IMR-90 (cell line): ENCODE measurements at regions not wholly inside any gene's neighbourhood (a gene's known extent, or its start where the extent isn't known, plus 50 kb on each side); places are given as distances from the start of the nearest gene placed in this dataset.

Source experiments
- ATAC-seq: fragments of 200-7000 bp; cut with Tn5 transposase; 2 replicates; pipeline ENCODE4 v1.9.1; 2020; ENCODE audit warnings: low read depth, mild to moderate bottlenecking, moderate library complexity
- BruUV-seq: library from RNA; stranded (reverse); fragments of 400-500 nt; replicated peaks from 2 replicates; lab custom pipeline; 2021; lab: Mats Ljungman, UMichigan
- CTCF ChIA-PET: fragments of 300-600 bp; formaldehyde crosslinking; extraction: SDS; loops from one replicate; lab custom pipeline; 2021; ENCODE audit warnings: antibody characterized with exemption; lab: Yijun Ruan, JAX
- POLR2A ChIA-PET: fragments of 300-600 bp; sonication (Branson Sonifier 250); formaldehyde crosslinking; loops from one replicate; lab custom pipeline; 2022; ENCODE audit warnings: antibody characterized with exemption; ENCODE audit not compliant: unreplicated experiment; lab: Charles Lee
- DNase-seq: peaks from one replicate; pipeline ENCODE4 v3.0.0; 2013
- H2AFZ ChIP-seq: replicated peaks from 2 replicates; pipeline ENCODE3; 2013; ENCODE audit warnings: low read length, mild to moderate bottlenecking; ENCODE audit not compliant: poor library complexity
- H2AK5ac ChIP-seq: 2 replicates; pipeline ENCODE4 v1.6.1; 2013; ENCODE audit warnings: low read depth, low read length, inconsistent platforms
- H2AK9ac ChIP-seq: replicated peaks from 2 replicates; pipeline ENCODE3; 2013; ENCODE audit warnings: mild to moderate bottlenecking, low read depth, low read length, moderate library complexity; ENCODE audit not compliant: poor library complexity
- H2BK120ac ChIP-seq: 2 replicates; pipeline ENCODE4 v1.6.1; 2013; ENCODE audit warnings: low read depth, low read length, inconsistent platforms
- H2BK15ac ChIP-seq: 3 replicates; pipeline ENCODE4 v1.6.1; 2013; ENCODE audit warnings: low read depth, low read length, inconsistent platforms
- H2BK20ac ChIP-seq: 2 replicates; pipeline ENCODE4 v1.6.1; 2013; ENCODE audit warnings: low read depth, mild to moderate bottlenecking, inconsistent platforms, low read length, moderate library complexity
- H2BK5ac ChIP-seq: 2 replicates; pipeline ENCODE4 v1.6.1; 2013; ENCODE audit warnings: mild to moderate bottlenecking, low read depth, low read length, inconsistent platforms; ENCODE audit not compliant: poor library complexity, severe bottlenecking
- H3K14ac ChIP-seq: replicated peaks from 2 replicates; pipeline ENCODE4 v1.6.1; 2013; ENCODE audit warnings: low read depth, low read length, inconsistent platforms
- H3K18ac ChIP-seq: 2 replicates; pipeline ENCODE4 v1.6.1; 2013; ENCODE audit warnings: low read depth, low read length, control low read depth
- H3K23ac ChIP-seq: 2 replicates; pipeline ENCODE4 v1.6.1; 2013; ENCODE audit warnings: low read depth, low read length, inconsistent platforms
- H3K27ac ChIP-seq: 2 replicates; pipeline ENCODE4 v1.5.1; 2013; ENCODE audit warnings: mild to moderate bottlenecking, control low read depth, low read length; ENCODE audit not compliant: insufficient read depth
- H3K27me3 ChIP-seq: 2 replicates; pipeline ENCODE4 v1.6.1; 2013; ENCODE audit warnings: low read length; ENCODE audit not compliant: control insufficient read depth, insufficient read depth
- H3K36me3 ChIP-seq: 2 replicates; pipeline ENCODE4 v1.6.1; 2013; ENCODE audit warnings: low read length, mixed read lengths; ENCODE audit not compliant: control insufficient read depth, insufficient read depth
- H3K4ac ChIP-seq: 2 replicates; pipeline ENCODE4 v1.6.1; 2013; ENCODE audit warnings: low read depth, low read length, inconsistent platforms
- H3K4me1 ChIP-seq: 2 replicates; pipeline ENCODE4 v1.6.1; 2013; ENCODE audit warnings: low read length, mixed read lengths; ENCODE audit not compliant: control insufficient read depth, insufficient read depth
- H3K4me2 ChIP-seq: 2 replicates; pipeline ENCODE4 v1.6.1; 2013; ENCODE audit warnings: low read depth, mild to moderate bottlenecking, control low read depth, low read length, moderate library complexity
- H3K4me3 ChIP-seq: 2 replicates; pipeline ENCODE4 v1.5.1; 2013; ENCODE audit warnings: low read depth, mild to moderate bottlenecking, control low read depth, low read length, moderate library complexity; ENCODE audit not compliant: insufficient read depth
- H3K56ac ChIP-seq: 2 replicates; pipeline ENCODE4 v1.6.1; 2013; ENCODE audit warnings: low read length, inconsistent platforms; ENCODE audit not compliant: insufficient read depth; ENCODE audit errors: extremely low read depth
- H3K79me1 ChIP-seq, 2 experiments: 2 replicates each; pipeline ENCODE4 v1.6.1; 2013; ENCODE audit warnings: low read length in 2 of 2, inconsistent platforms in 1 of 2, low read depth in 1 of 2
- H3K9ac ChIP-seq: 2 replicates; pipeline ENCODE4 v1.6.1; 2013; ENCODE audit warnings: low read depth, low read length, control low read depth
- H3K9me1 ChIP-seq: 2 replicates; pipeline ENCODE4 v1.6.1; 2013; ENCODE audit warnings: low read length, inconsistent platforms; ENCODE audit not compliant: insufficient read depth
- H3K9me3 ChIP-seq: 2 replicates; pipeline ENCODE4 v1.6.1; 2013; ENCODE audit warnings: low read length; ENCODE audit not compliant: control insufficient read depth, insufficient read depth
- H4K20me1 ChIP-seq: 2 replicates; pipeline ENCODE4 v1.6.1; 2013; ENCODE audit warnings: low read length, inconsistent platforms; ENCODE audit not compliant: insufficient read depth
- H4K5ac ChIP-seq: 2 replicates; pipeline ENCODE4 v1.6.1; 2013; ENCODE audit warnings: mild to moderate bottlenecking, low read depth, low read length, control low read depth
- H4K8ac ChIP-seq, 2 experiments: 2 replicates each; pipeline ENCODE4 v1.6.1; 2013; ENCODE audit warnings: low read depth in 2 of 2, low read length in 2 of 2, control low read depth in 1 of 2, inconsistent platforms in 1 of 2
- H4K91ac ChIP-seq: 2 replicates; pipeline ENCODE4 v1.6.1; 2013; ENCODE audit warnings: low read depth, low read length, inconsistent platforms; ENCODE audit not compliant: insufficient read depth
- BHLHE40 ChIP-seq: fragments of 150-350 bp; IDR thresholded peaks from 2 replicates; pipeline ENCODE4 v1.6.1; 2016; ENCODE audit warnings: mild to moderate bottlenecking, low read depth, low read length
- CEBPB ChIP-seq: IDR thresholded peaks from 2 replicates; pipeline ENCODE4 v1.6.1; 2012; ENCODE audit warnings: low read depth, low read length, improper control_type of control experiment
- CHD1 ChIP-seq: IDR thresholded peaks from 2 replicates; pipeline ENCODE4 v1.6.1; 2012; ENCODE audit warnings: low read depth, low read length, improper control_type of control experiment
- CTCF ChIP-seq: conservative IDR thresholded peaks from 2 replicates; pipeline ENCODE4 v1.5.1; 2012; ENCODE audit warnings: mild to moderate bottlenecking, low read depth, low read length, improper control_type of control experiment
- ELK1 ChIP-seq: fragments of 150-350 bp; IDR thresholded peaks from 2 replicates; pipeline ENCODE4 v1.6.1; 2016; ENCODE audit warnings: low read depth, mild to moderate bottlenecking, low read length, moderate library complexity, borderline replicate concordance
- FOS ChIP-seq: fragments of 150-350 bp; IDR thresholded peaks from 2 replicates; pipeline ENCODE4 v1.6.1; 2016; ENCODE audit warnings: low read depth, low read length
- MAFK ChIP-seq: IDR thresholded peaks from 2 replicates; pipeline ENCODE4 v1.6.1; 2012; ENCODE audit warnings: low read depth, low read length, improper control_type of control experiment
- MAZ ChIP-seq: IDR thresholded peaks from 2 replicates; pipeline ENCODE4 v1.6.1; 2012; ENCODE audit warnings: low read depth, mild to moderate bottlenecking, low read length, improper control_type of control experiment, moderate library complexity, borderline replicate concordance
- NFE2L2 ChIP-seq: fragments of 150-350 bp; IDR thresholded peaks from 2 replicates; pipeline ENCODE4 v1.6.1; 2016; ENCODE audit warnings: low read depth, mild to moderate bottlenecking, low read length
- POLR2A ChIP-seq: IDR thresholded peaks from 2 replicates; pipeline ENCODE4 v1.6.1; 2012; ENCODE audit warnings: mild to moderate bottlenecking, low read depth, low read length
- RCOR1 ChIP-seq: IDR thresholded peaks from 2 replicates; pipeline ENCODE4 v1.6.1; 2012; ENCODE audit warnings: mild to moderate bottlenecking, low read length, improper control_type of control experiment; ENCODE audit not compliant: insufficient replicate concordance
- SMC3 ChIP-seq: fragments of 150-350 bp; IDR thresholded peaks from 2 replicates; pipeline ENCODE4 v1.6.1; 2016; ENCODE audit warnings: low read depth, mild to moderate bottlenecking, antibody characterized with exemption, low read length, moderate library complexity
- WGBS, 2 experiments: methylation state at CpG; one replicate each; pipeline versions ENCODE4 v1.1.5 to v1.1.7; 2013; ENCODE audit warnings: missing lambda C conversion rate in 2 of 2; ENCODE audit not compliant: insufficient read length in 1 of 2; ENCODE audit errors: extremely low coverage in 2 of 2; 5-methylcytosine and 5-hydroxymethylcytosine counted together
- dilution Hi-C: fragments of 300-500 bp; cut with HindIII; formaldehyde crosslinking; loops from one replicate; pipeline ENCODE4 v1.14.3; 2018; ENCODE audit warnings: low sequenced_read_pairs; ENCODE audit not compliant: unreplicated experiment
- in situ Hi-C: fragments of 300-500 bp; cut with MboI; formaldehyde crosslinking; loops from 3 replicates; pipeline ENCODE4 v1.14.3; 2019; ENCODE audit warnings: low sequenced_read_pairs, inconsistent platforms, mixed read lengths
- intact Hi-C: fragments of 100-400 bp; cut with micrococcal nuclease; formaldehyde crosslinking; loops from 2 replicates; pipeline ENCODE4 v1.10.0; 2022
- TF ChIP-seq, protein P1 (sequence below): fragments of 150-350 bp; IDR thresholded peaks from 2 replicates; pipeline ENCODE4 v1.6.1; 2017; ENCODE audit warnings: mild to moderate bottlenecking, antibody characterized with exemption, low read length, low read depth

- in situ Hi-C loops (no loop called here), intact Hi-C loops (no loop called here), dilution Hi-C loops (no loop called here)
- Histone ChIP-seq H3K56ac (no peak overlapping the region), H4K20me1 (no peaks in the 10 kb centered on the region), H3K14ac (no peak overlapping the region), H3K9me3 (no peaks in the 10 kb centered on the region), H3K4ac (no peak overlapping the region), H3K79me1 (no peaks in the 10 kb centered on the region), H3K23ac (no peak overlapping the region), H4K5ac (no peak overlapping the region), H3K27ac (no peak overlapping the region), H2AK9ac (no peak overlapping the region), H2BK15ac (no peak overlapping the region), H2BK5ac (no peak overlapping the region), H4K8ac (no peak overlapping the region), H3K27me3 (no peaks in the 10 kb centered on the region), H2BK20ac (no peak overlapping the region), H4K91ac (no peak overlapping the region), H3K9ac (no peak overlapping the region), H2AK5ac (no peak overlapping the region), H3K36me3 (no peaks in the 10 kb centered on the region), H3K9me1 (no peaks in the 10 kb centered on the region), H3K4me1 (no peaks in the 10 kb centered on the region), H3K18ac (no peak overlapping the region), H2BK120ac (no peak overlapping the region), H3K4me3 (no peak overlapping the region), H2AFZ (no peak overlapping the region), H3K4me2 (no peak overlapping the region)
- BruUV-seq: no TSS peak
- TF ChIP-seq ELK1: no peak
- no peak for TF ChIP-seq RCOR1
- no peak for TF ChIP-seq CHD1
- no peak for TF ChIP-seq FOS
- no peak for TF ChIP-seq MAZ
- no peak for TF ChIP-seq MAFK
- TF ChIP-seq CEBPB: no peak
- TF ChIP-seq NFE2L2: no peak
- TF ChIP-seq SMC3: no peak
- TF ChIP-seq CTCF: no peak
- TF ChIP-seq, protein P1, sequence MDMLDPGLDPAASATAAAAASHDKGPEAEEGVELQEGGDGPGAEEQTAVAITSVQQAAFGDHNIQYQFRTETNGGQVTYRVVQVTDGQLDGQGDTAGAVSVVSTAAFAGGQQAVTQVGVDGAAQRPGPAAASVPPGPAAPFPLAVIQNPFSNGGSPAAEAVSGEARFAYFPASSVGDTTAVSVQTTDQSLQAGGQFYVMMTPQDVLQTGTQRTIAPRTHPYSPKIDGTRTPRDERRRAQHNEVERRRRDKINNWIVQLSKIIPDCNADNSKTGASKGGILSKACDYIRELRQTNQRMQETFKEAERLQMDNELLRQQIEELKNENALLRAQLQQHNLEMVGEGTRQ: no peak
- no peak for TF ChIP-seq POLR2A
- no peak for TF ChIP-seq BHLHE40
- ATAC-seq (no peak), DNase-seq (no peak)
- CTCF ChIA-PET: no interaction called here
- POLR2A ChIA-PET: no interaction called here
- WGBS, 2 experiments: no CpG with 5 or more reads among the region's 4 CpGs
These were observed 1405.0 kb downstream of the OLFM4 start for GRCh38 chr13:54433493-54434206.
